CD4-positive, alpha-beta T cell (primary cell): ENCODE measurements at regions not wholly inside any gene's neighbourhood (a gene's known extent, or its start where the extent isn't known, plus 50 kb on each side); places are given as distances from the start of the nearest gene placed in this dataset.
A peak's percentile ranks its signal among the peaks of the same experiment; 100 is the strongest.

ENCODE experiments used
- ATAC-seq: fragments of 200-7000 bp; cut with Tn5 transposase; one replicate; pipeline ENCODE4 v1.10.0; 2022; ENCODE audit warnings: mild to moderate bottlenecking; ENCODE audit not compliant: poor library complexity
- CTCF ChIA-PET: fragments of 350-600 bp; sonication (Branson Sonifier 250); formaldehyde crosslinking; loops from one replicate; lab custom pipeline; 2021; ENCODE audit warnings: antibody characterized with exemption, inconsistent platforms; lab: Charles Lee
- POLR2A ChIA-PET: fragments of 350-600 bp; sonication (Branson Sonifier 250); formaldehyde crosslinking; loops from one replicate; lab custom pipeline; 2021; ENCODE audit warnings: antibody characterized with exemption, inconsistent platforms; lab: Charles Lee
- DNase-seq, 14 experiments: peaks; one replicate each; pipeline ENCODE4 v3.0.0-alpha.2; 2013 to 2020; ENCODE audit warnings: mixed read lengths in 2 of 14
- H3K27ac ChIP-seq, 2 donors: one replicate each; pipeline versions ENCODE4 v1.5.1 to v1.7.0; 2013; ENCODE audit warnings: low read length in 2 of 2, low read depth in 1 of 2, mild to moderate bottlenecking in 1 of 2
- H3K27me3 ChIP-seq, 2 experiments: 1 replicate in 1 of 2; 2 replicates in 1 of 2; pipeline versions ENCODE4 v1.6.1 to v1.7.0; 2013; ENCODE audit warnings: low read length in 2 of 2, control low read depth in 1 of 2, mild to moderate bottlenecking in 1 of 2, moderate library complexity in 1 of 2; ENCODE audit not compliant: insufficient read depth in 2 of 2, control insufficient read depth in 1 of 2
- H3K36me3 ChIP-seq: one replicate; pipeline ENCODE4 v1.6.1; 2013; ENCODE audit warnings: low read length, control low read depth; ENCODE audit not compliant: insufficient read depth
- H3K4me1 ChIP-seq: one replicate; pipeline ENCODE4 v1.6.1; 2013; ENCODE audit warnings: low read length, control low read depth; ENCODE audit not compliant: insufficient read depth
- H3K4me3 ChIP-seq: one replicate; pipeline ENCODE4 v1.5.1; 2013; ENCODE audit warnings: mild to moderate bottlenecking, low read length, moderate library complexity
- H3K9me3 ChIP-seq, 2 experiments: 1 replicate in 1 of 2; 2 replicates in 1 of 2; pipeline versions ENCODE4 v1.6.1 to v1.7.0; 2013; ENCODE audit warnings: low read length in 2 of 2, mild to moderate bottlenecking in 2 of 2, control low read depth in 1 of 2, moderate library complexity in 1 of 2; ENCODE audit not compliant: control insufficient read depth in 1 of 2, insufficient read depth in 1 of 2
- H3K27ac Mint-ChIP-seq: one replicate; pipeline ENCODE4 v1.8.0; 2020; ENCODE audit warnings: mixed read lengths
- H3K27me3 Mint-ChIP-seq: one replicate; pipeline ENCODE4 v1.8.0; 2021; ENCODE audit warnings: mixed read lengths
- H3K36me3 Mint-ChIP-seq: one replicate; pipeline ENCODE4 v1.8.0; 2021; ENCODE audit warnings: low read depth, mixed read lengths
- H3K4me1 Mint-ChIP-seq: one replicate; pipeline ENCODE4 v1.8.0; 2021; ENCODE audit warnings: low read depth, mixed read lengths
- H3K4me3 Mint-ChIP-seq: one replicate; pipeline ENCODE4 v1.8.0; 2020; ENCODE audit warnings: mild to moderate bottlenecking, mixed read lengths
- H3K9me3 Mint-ChIP-seq: one replicate; pipeline ENCODE4 v1.8.0; 2020; ENCODE audit warnings: mixed read lengths
- intact Hi-C, 2 experiments: fragments of 100-400 bp; cut with DNase I in 1 of 2; cut with micrococcal nuclease in 1 of 2; formaldehyde crosslinking; loops; one replicate each; pipeline versions ENCODE4 v1.15.1 to v1.9.0; 2023 to 2025; cut with DNase I, micrococcal nuclease
- TF ChIP-seq, protein P1 (sequence below): fragments of 200-600 bp; IDR thresholded peaks from one replicate; pipeline ENCODE4 v1.8.0; 2022; ENCODE audit warnings: antibody characterized with exemption, mild to moderate bottlenecking

DNA sequence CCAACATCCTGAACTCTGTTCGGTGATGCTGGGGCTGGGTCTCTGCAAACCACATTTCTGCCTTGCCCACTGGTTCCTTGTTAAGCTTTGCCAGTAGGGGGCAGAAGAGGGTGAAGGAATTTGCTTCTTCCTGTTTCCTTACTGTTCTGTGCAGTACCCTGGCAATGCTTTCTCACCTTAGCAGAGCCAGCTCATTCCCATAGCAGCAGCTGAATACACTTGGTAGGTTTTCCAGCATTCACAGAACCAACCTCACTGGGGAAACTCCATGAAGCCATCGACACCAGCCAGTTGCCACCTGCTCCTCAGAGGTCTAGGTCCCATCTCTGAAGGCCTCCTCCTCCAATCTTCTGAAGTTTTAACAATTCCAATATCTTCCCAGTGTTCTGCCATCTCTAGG lies 308.4 kb downstream of the PDCD6IP start:
- DNase-seq (peak in 2 of 14 experiments; percentile 13 to 15), ATAC-seq (no peak)
- no peaks in the 10 kb centered on the region for H3K27me3 ChIP-seq
- Mint-ChIP-seq H3K4me3 (no peak overlapping the region), H3K9me3 (no peaks in the 10 kb centered on the region), H3K27ac (no peak overlapping the region), H3K27me3 (no peaks in the 10 kb centered on the region), H3K4me1 (no peaks in the 10 kb centered on the region), H3K36me3 (no peaks in the 10 kb centered on the region)
- no peaks in the 10 kb centered on the region for H3K36me3 ChIP-seq
- H3K9me3 ChIP-seq = no peaks in the 10 kb centered on the region
- no peak overlapping the region for H3K27ac ChIP-seq
- intact Hi-C loops = no loop called here
- TF ChIP-seq, protein P1, sequence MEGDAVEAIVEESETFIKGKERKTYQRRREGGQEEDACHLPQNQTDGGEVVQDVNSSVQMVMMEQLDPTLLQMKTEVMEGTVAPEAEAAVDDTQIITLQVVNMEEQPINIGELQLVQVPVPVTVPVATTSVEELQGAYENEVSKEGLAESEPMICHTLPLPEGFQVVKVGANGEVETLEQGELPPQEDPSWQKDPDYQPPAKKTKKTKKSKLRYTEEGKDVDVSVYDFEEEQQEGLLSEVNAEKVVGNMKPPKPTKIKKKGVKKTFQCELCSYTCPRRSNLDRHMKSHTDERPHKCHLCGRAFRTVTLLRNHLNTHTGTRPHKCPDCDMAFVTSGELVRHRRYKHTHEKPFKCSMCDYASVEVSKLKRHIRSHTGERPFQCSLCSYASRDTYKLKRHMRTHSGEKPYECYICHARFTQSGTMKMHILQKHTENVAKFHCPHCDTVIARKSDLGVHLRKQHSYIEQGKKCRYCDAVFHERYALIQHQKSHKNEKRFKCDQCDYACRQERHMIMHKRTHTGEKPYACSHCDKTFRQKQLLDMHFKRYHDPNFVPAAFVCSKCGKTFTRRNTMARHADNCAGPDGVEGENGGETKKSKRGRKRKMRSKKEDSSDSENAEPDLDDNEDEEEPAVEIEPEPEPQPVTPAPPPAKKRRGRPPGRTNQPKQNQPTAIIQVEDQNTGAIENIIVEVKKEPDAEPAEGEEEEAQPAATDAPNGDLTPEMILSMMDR = no peak
- H3K4me1 ChIP-seq = no peaks in the 10 kb centered on the region
- CTCF ChIA-PET = no interaction called here
- H3K4me3 ChIP-seq = no peak overlapping the region
- POLR2A ChIA-PET = no interaction called here

DNA sequence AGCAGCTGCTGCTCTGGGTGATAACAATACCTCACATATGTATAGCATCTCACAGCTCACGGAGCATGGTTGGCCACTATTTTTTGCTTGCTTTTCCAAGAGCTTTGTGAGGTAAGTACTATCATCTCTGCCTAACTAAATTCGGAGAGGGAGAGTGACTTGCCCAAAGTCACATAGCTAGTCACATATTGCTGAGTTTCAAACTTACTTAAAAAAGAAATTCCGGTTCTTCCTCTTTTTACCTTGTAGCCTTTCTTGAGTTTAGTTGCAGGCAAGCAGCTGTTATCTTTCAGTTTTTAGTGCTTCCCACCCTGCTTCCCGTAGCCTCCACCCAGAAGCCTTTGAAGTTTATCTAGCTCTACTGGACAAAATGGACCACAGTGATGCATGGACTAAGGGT lies 309.2 kb downstream of the PDCD6IP start:
- H3K4me1 Mint-ChIP-seq = no peaks in the 10 kb centered on the region
- no peaks in the 10 kb centered on the region for H3K36me3 ChIP-seq
- no peaks in the 10 kb centered on the region for H3K4me1 ChIP-seq
- intact Hi-C loops = no loop called here
- no peaks in the 10 kb centered on the region for H3K27me3 Mint-ChIP-seq
- ChIA-PET POLR2A (no interaction called here), CTCF (no interaction called here)
- no peaks in the 10 kb centered on the region for H3K27me3 ChIP-seq
- H3K36me3 Mint-ChIP-seq = no peaks in the 10 kb centered on the region
- H3K27ac ChIP-seq = no peak overlapping the region
- H3K4me3 Mint-ChIP-seq = no peak overlapping the region
- no peak for ATAC-seq
- no peak overlapping the region for H3K27ac Mint-ChIP-seq
- no peaks in the 10 kb centered on the region for H3K9me3 Mint-ChIP-seq
- no peak overlapping the region for H3K4me3 ChIP-seq
- H3K9me3 ChIP-seq = no peaks in the 10 kb centered on the region
- DNase-seq = no peak
- TF ChIP-seq, protein P1 = no peak

DNA sequence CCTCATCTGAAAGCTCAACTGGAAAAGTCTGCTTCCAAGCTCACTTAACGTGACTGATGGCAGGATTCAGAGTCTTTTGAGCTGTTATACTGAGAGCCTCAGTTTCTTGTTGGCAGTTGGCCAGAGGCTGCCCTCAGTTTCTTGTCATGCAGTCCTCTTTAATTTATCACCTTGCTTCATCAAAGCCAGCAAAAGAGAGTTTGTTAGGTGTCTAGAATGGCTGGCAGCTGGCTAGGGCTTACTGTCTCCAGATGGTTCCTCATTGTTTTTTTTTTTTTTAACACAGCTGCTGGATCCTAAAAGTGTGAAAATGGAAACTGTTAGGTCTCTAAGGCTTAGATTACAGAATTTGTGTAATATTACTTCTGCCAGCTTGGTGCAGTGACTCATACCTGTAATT lies 310.6 kb downstream of the PDCD6IP start:
- no peak for ATAC-seq
- no peak overlapping the region for H3K4me3 Mint-ChIP-seq

More for the DNA sequence above, 310.6 kb downstream of the PDCD6IP start:
- Mint-ChIP-seq H3K4me1 (no peaks in the 10 kb centered on the region), H3K9me3 (no peaks in the 10 kb centered on the region), H3K27me3 (no peaks in the 10 kb centered on the region), H3K36me3 (no peaks in the 10 kb centered on the region), H3K27ac (no peak overlapping the region)
- POLR2A ChIA-PET = no interaction called here
- Histone ChIP-seq H3K4me1 (no peaks in the 10 kb centered on the region), H3K4me3 (no peak overlapping the region), H3K27me3 (no peaks in the 10 kb centered on the region), H3K36me3 (no peaks in the 10 kb centered on the region), H3K27ac (no peak overlapping the region), H3K9me3 (no peaks in the 10 kb centered on the region)
- TF ChIP-seq, protein P1 = no peak
- CTCF ChIA-PET = no interaction called here
- intact Hi-C loops = no loop called here
- DNase-seq = no peak
